HG02885 (cell line): ENCODE measurements at regions not wholly inside any gene's neighbourhood (a gene's known extent, or its start where the extent isn't known, plus 50 kb on each side); places are given as distances from the start of the nearest gene placed in this dataset.
A peak's percentile ranks its signal among the peaks of the same experiment; 100 is the strongest.

ENCODE experiments used
- ATAC-seq: cut with Tn5 transposase; IDR thresholded peaks from one replicate; pipeline ENCODE4 v1.9.1; 2021; ENCODE audit warnings: mild to moderate bottlenecking; ENCODE audit not compliant: unreplicated experiment, poor library complexity

DNA sequence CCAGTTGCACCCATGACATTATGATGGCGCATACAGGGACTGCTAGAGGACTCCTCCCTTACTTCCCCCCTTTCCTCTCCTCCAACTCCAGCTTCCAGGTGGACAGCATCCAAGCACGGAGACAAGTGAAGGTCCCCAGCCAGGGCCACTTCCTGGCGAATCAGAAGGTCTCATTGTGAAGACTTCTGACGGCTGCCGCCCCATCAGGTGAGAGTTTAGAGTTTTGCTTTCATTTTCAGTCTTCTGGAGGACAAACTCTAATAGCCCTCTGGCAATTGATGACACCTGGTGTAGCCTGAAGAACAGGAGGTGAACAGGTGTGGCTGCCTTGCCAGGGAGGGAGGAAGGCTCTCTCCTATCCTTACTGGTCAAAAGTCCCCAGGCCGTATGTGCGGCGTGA is 77.3 kb upstream of the KCNH7 start:
- ATAC-seq = no peak

DNA sequence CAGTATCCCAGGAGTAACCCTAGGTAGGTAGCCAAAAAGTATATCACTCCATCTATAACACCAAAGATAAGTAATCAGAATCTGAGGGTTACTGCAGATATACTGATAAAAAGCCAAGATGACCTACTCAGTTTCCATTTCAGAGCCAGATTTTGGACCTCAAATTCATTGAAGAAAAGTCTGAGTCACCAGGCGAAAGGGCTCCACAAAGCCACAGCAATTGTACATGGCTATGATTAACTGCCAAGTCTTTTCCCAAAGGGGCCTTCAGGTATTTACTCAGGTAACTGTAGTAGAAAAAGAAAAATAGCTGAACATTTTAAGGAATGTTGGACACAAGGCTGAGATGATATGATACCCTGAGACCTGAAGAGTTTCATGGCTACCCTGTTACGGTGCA is 75.6 kb upstream of the KCNH7 start:
- no peak for ATAC-seq

- no peak for ATAC-seq
Observed at GRCh38 chr2:162912787-162913186, 74.2 kb upstream of the KCNH7 start.

DNA sequence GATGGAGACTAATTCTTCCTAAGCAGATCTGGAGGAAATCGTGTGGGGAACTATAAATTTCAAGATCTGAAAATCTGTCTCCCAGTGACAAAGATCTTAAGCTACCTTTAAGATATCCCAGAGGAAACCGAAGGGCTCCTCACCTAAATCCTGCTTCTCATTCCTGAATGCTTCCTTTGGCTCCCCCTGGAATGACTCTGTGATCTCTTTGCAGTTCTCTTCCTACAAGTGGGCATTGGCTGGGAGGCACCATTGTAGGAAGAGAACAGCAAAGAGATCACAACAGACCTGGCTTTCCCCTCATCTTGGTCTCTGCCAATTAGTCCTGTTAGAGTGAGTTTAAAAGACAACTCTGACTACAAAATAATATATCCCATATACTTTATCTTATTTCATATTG is 70.0 kb upstream of the KCNH7 start:
- ATAC-seq = no peak

DNA sequence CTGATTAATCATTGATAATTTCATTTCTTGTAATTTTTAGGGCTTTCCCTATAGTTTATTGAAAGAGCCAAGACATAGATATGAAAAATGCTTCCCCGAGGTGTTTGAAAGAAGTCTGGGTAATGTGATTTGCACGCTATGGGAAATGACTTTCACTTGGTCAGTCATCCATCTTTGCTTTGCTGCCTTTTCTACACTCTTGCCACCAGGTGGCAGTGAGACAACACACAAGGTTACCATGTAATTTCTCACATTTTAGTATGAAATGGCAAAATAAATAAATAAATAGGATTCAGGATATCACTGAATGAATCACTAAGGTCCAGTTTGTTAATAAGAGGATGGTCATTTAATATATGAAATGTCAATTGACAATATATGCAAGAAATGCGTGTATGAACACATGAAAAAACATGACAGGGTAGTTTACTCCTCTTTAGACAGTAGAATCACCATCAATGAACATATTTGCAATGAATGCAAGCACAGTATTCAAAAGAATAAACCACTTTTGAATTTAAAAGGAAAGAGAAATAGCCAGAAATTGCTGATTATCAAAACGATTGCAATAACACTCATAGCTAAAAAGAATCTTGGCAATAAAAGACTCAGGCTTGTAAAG is 52.2 kb upstream of the KCNH7 start:
- ATAC-seq = peak; percentile 99

DNA sequence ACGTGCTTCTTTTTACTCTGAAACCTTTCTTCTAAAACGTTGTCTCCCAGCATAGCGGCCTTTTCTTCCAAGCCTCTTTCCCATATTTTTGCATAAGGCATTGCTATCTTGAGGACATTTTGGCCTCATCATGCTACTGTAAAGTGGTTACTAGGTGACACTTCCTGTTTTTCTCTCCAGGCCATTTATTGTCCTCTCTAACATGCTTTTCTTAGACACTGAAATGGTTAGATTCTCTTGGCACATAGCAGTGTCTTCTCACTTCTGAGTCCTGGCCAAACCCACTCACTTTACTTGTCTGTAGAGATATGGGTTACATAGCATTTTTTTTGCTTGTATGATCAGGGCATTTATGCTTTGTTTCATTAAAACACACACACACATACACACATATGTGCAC is 50.1 kb upstream of the KCNH7 start:
- no peak for ATAC-seq
